ENCODE measurements at regions not wholly inside any gene's neighbourhood (a gene's known extent, or its start where the extent isn't known, plus 50 kb on each side); places are given as distances from the start of the nearest gene placed in this dataset.

DNA sequence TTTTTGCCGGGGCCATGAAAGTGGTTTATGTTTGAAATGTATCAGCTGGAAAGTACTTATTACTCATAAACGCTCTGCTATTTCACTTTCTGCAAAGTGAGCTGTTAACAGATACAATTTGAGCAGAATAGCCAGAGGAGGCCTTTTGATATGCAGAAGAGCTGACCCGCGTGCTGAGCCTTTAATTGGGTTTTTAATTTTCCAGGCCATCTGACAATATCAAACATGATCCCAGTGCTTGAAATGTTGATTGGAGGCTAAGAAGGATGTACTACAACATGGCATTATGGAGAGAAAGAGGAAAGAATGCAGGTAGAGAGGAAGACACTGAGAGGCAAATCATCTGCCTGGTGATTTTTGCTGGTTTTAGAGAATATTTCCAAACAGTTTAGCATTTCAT lies 261.3 kb upstream of the MEIS2 start:
- no peaks in the 10 kb centered on the region for H3F3A ChIP-seq (ENCODE audit: control insufficient read depth, insufficient read depth)
- no peaks in the 10 kb centered on the region for H3K36me3 ChIP-seq (ENCODE audit: control insufficient read depth, low read length)
- H3K9me2 ChIP-seq (replicated peaks; ENCODE audit: control insufficient read depth, low read length): no peaks in the 10 kb centered on the region
- H3K4me2 ChIP-seq (ENCODE audit: low read length): no peak overlapping the region
- no peaks in the 10 kb centered on the region for H3K27me3 ChIP-seq (ENCODE audit: control insufficient read depth, low read length)
- no peak overlapping the region for H3K4me3 ChIP-seq (ENCODE audit: low read length)
- no peak for TF ChIP-seq EZH2phosphoT487 (IDR thresholded peaks at IDR 0.05; ENCODE audit: borderline replicate concordance, low read length)
- TF ChIP-seq, protein P1, sequence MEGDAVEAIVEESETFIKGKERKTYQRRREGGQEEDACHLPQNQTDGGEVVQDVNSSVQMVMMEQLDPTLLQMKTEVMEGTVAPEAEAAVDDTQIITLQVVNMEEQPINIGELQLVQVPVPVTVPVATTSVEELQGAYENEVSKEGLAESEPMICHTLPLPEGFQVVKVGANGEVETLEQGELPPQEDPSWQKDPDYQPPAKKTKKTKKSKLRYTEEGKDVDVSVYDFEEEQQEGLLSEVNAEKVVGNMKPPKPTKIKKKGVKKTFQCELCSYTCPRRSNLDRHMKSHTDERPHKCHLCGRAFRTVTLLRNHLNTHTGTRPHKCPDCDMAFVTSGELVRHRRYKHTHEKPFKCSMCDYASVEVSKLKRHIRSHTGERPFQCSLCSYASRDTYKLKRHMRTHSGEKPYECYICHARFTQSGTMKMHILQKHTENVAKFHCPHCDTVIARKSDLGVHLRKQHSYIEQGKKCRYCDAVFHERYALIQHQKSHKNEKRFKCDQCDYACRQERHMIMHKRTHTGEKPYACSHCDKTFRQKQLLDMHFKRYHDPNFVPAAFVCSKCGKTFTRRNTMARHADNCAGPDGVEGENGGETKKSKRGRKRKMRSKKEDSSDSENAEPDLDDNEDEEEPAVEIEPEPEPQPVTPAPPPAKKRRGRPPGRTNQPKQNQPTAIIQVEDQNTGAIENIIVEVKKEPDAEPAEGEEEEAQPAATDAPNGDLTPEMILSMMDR (IDR thresholded peaks at IDR 0.05; ENCODE audit: low read depth, low read length, poor library complexity, severe bottlenecking): no peak
- no peak overlapping the region for H3K27ac ChIP-seq (ENCODE audit: low read depth, low read length)
- H3K79me2 ChIP-seq (ENCODE audit: control insufficient read depth, low read length): no peaks in the 10 kb centered on the region
- H4K20me1 ChIP-seq (ENCODE audit: control insufficient read depth, insufficient read depth, low read depth, low read length): no peaks in the 10 kb centered on the region
- no peaks in the 10 kb centered on the region for H3K4me1 ChIP-seq (ENCODE audit: control insufficient read depth, low read length)
- no peaks in the 10 kb centered on the region for H3K9me3 ChIP-seq (ENCODE audit: control insufficient read depth, insufficient read depth, low read length)

DNA sequence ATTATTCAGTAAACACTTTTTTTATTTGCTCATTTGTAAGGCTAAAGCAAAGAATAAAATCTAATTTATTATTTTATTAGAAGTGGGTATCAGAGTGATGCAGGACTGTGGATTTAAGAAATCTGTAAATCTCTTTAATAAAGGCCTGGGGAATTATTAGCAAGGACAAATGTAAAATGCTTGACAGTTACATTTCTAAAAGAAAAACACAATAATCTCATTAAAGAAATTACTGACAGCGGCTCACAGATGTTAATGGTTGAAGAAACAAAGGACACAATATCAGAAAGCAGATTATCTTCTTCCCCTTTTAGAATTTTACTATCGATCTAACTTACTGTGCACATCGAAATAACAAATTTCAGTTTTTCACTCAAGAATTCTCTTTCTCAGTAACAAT lies 262.1 kb upstream of the MEIS2 start:
- TF ChIP-seq EZH2phosphoT487 (IDR thresholded peaks at IDR 0.05; ENCODE audit: borderline replicate concordance, low read length): no peak
- TF ChIP-seq, protein P1 (IDR thresholded peaks at IDR 0.05; ENCODE audit: low read depth, low read length, poor library complexity, severe bottlenecking): no peak
- Histone ChIP-seq H3K4me2 (ENCODE audit: low read length) (no peak overlapping the region), H3K79me2 (ENCODE audit: control insufficient read depth, low read length) (no peaks in the 10 kb centered on the region), H3K27me3 (ENCODE audit: control insufficient read depth, low read length) (no peaks in the 10 kb centered on the region), H3F3A (ENCODE audit: control insufficient read depth, insufficient read depth) (no peaks in the 10 kb centered on the region), H3K27ac (ENCODE audit: low read depth, low read length) (no peak overlapping the region), H3K9me3 (ENCODE audit: control insufficient read depth, insufficient read depth, low read length) (no peaks in the 10 kb centered on the region), H3K4me3 (ENCODE audit: low read length) (no peak overlapping the region), H3K9me2 (replicated peaks; ENCODE audit: control insufficient read depth, low read length) (no peaks in the 10 kb centered on the region), H4K20me1 (ENCODE audit: control insufficient read depth, insufficient read depth, low read depth, low read length) (no peaks in the 10 kb centered on the region), H3K36me3 (ENCODE audit: control insufficient read depth, low read length) (no peaks in the 10 kb centered on the region), H3K4me1 (ENCODE audit: control insufficient read depth, low read length) (no peaks in the 10 kb centered on the region)

DNA sequence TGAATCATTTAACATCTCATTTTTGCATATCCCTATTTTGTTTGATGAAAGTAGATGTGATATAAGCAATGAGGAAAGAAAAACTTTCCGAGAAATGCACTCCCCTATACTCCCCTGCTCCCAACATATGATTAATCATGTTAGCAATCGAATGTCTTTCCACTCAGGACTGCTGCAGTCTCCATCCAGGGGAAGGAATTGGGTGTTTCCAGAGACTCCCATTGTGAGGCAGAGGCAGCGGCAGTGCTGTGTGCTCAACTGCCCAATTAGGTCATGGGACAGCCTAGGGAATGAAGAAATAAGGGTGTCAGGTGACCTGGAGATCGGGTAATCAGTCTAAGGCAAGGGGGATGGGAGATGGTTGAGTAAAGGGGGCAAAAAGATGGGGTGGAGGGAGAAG lies 268.6 kb upstream of the MEIS2 start:
- Histone ChIP-seq H3K27ac (ENCODE audit: low read depth, low read length) (no peak overlapping the region), H3K36me3 (ENCODE audit: control insufficient read depth, low read length) (no peaks in the 10 kb centered on the region), H3K79me2 (ENCODE audit: control insufficient read depth, low read length) (no peaks in the 10 kb centered on the region), H3K4me3 (ENCODE audit: low read length) (no peak overlapping the region), H3K27me3 (ENCODE audit: control insufficient read depth, low read length) (no peaks in the 10 kb centered on the region), H3K9me3 (ENCODE audit: control insufficient read depth, insufficient read depth, low read length) (no peaks in the 10 kb centered on the region), H3F3A (ENCODE audit: control insufficient read depth, insufficient read depth) (no peaks in the 10 kb centered on the region), H3K4me2 (ENCODE audit: low read length) (no peak overlapping the region), H4K20me1 (ENCODE audit: control insufficient read depth, insufficient read depth, low read depth, low read length) (no peaks in the 10 kb centered on the region), H3K9me2 (replicated peaks; ENCODE audit: control insufficient read depth, low read length) (no peaks in the 10 kb centered on the region), H3K4me1 (ENCODE audit: control insufficient read depth, low read length) (no peaks in the 10 kb centered on the region)
- TF ChIP-seq EZH2phosphoT487 (IDR thresholded peaks at IDR 0.05; ENCODE audit: borderline replicate concordance, low read length): no peak
- TF ChIP-seq, protein P1 (IDR thresholded peaks at IDR 0.05; ENCODE audit: low read depth, low read length, poor library complexity, severe bottlenecking): no peak

DNA sequence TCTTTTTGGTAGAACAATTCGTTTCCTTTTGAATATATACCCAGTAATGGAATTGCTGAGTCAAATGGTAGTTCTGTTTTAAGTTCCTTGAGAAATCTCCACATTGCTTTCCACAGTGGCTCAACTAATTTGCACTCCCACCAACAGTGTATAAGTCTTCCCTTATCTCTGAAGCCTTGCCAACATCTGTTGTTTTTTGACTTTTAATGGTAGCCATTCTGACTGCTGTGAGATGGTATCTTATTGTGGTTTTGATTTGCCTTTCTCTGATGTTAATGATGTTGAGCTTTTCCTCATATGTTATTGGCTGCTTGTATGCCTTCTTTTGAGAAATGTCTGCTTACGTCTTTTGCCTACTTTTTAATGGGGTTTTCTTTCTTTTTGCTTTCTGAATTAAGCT lies 270.6 kb upstream of the MEIS2 start:
- H3K4me3 ChIP-seq (ENCODE audit: low read length): no peak overlapping the region
- no peaks in the 10 kb centered on the region for H3K79me2 ChIP-seq (ENCODE audit: control insufficient read depth, low read length)
- H3K9me3 ChIP-seq (ENCODE audit: control insufficient read depth, insufficient read depth, low read length): no peaks in the 10 kb centered on the region
- no peak for TF ChIP-seq EZH2phosphoT487 (IDR thresholded peaks at IDR 0.05; ENCODE audit: borderline replicate concordance, low read length)
- TF ChIP-seq, protein P1 (IDR thresholded peaks at IDR 0.05; ENCODE audit: low read depth, low read length, poor library complexity, severe bottlenecking): no peak
- H3K4me2 ChIP-seq (ENCODE audit: low read length): no peak overlapping the region
- no peaks in the 10 kb centered on the region for H3K4me1 ChIP-seq (ENCODE audit: control insufficient read depth, low read length)
- no peaks in the 10 kb centered on the region for H3K36me3 ChIP-seq (ENCODE audit: control insufficient read depth, low read length)
- H4K20me1 ChIP-seq (ENCODE audit: control insufficient read depth, insufficient read depth, low read depth, low read length): no peaks in the 10 kb centered on the region
- no peaks in the 10 kb centered on the region for H3F3A ChIP-seq (ENCODE audit: control insufficient read depth, insufficient read depth)
- H3K9me2 ChIP-seq (replicated peaks; ENCODE audit: control insufficient read depth, low read length): no peaks in the 10 kb centered on the region
- no peak overlapping the region for H3K27ac ChIP-seq (ENCODE audit: low read depth, low read length)
- H3K27me3 ChIP-seq (ENCODE audit: control insufficient read depth, low read length): no peaks in the 10 kb centered on the region
